Glutamatergic neuron (in vitro differentiated cells): ENCODE measurements at regions not wholly inside any gene's neighbourhood (a gene's known extent, or its start where the extent isn't known, plus 50 kb on each side); places are given as distances from the start of the nearest gene placed in this dataset.

Experiments used
- DNase-seq: peaks from one replicate; pipeline ENCODE4 v3.0.0; 2022
- H3K27ac Mint-ChIP-seq: one replicate; pipeline ENCODE4 v1.8.0; 2020; ENCODE audit warnings: mild to moderate bottlenecking, mixed read lengths, inconsistent platforms; ENCODE audit not compliant: unreplicated experiment
- H3K27me3 Mint-ChIP-seq: one replicate; pipeline ENCODE4 v1.8.0; 2020; ENCODE audit warnings: mild to moderate bottlenecking, moderate library complexity, mixed read lengths, inconsistent platforms; ENCODE audit not compliant: unreplicated experiment
- H3K36me3 Mint-ChIP-seq: one replicate; pipeline ENCODE4 v1.8.0; 2020; ENCODE audit warnings: mild to moderate bottlenecking, mixed read lengths, inconsistent platforms; ENCODE audit not compliant: unreplicated experiment
- H3K4me1 Mint-ChIP-seq: one replicate; pipeline ENCODE4 v1.8.0; 2020; ENCODE audit warnings: mild to moderate bottlenecking, low read depth, mixed read lengths, inconsistent platforms; ENCODE audit not compliant: unreplicated experiment
- H3K4me3 Mint-ChIP-seq: one replicate; pipeline ENCODE4 v1.8.0; 2020; ENCODE audit warnings: mild to moderate bottlenecking, mixed read lengths, inconsistent platforms; ENCODE audit not compliant: unreplicated experiment
- H3K9me3 Mint-ChIP-seq: one replicate; pipeline ENCODE4 v1.8.0; 2020; ENCODE audit warnings: mild to moderate bottlenecking, moderate library complexity, mixed read lengths, inconsistent platforms; ENCODE audit not compliant: unreplicated experiment
- CTCF ChIP-seq: fragments of 200-600 bp; sonication (generic); IDR thresholded peaks from one replicate; pipeline ENCODE4 v1.5.0; 2021; ENCODE audit not compliant: partially characterized antibody, unreplicated experiment

GRCh38 chr14:61973981-61974380 is 211.8 kb downstream of the SNAPC1 start:
- TF ChIP-seq CTCF, result no peak
- no peaks in the 10 kb centered on the region for H3K4me1 Mint-ChIP-seq
- no peaks in the 10 kb centered on the region for H3K9me3 Mint-ChIP-seq
- peaks cover 2% of the 10 kb centered on the region for H3K27me3 Mint-ChIP-seq
- H3K36me3 Mint-ChIP-seq, result peaks cover 14% of the 10 kb centered on the region
- DNase-seq, result no peak
- no peak overlapping the region for H3K4me3 Mint-ChIP-seq
- peak overlapping the region; percentile 6 for H3K27ac Mint-ChIP-seq

GRCh38 chr14:61977217-61977616 is 215.0 kb downstream of the SNAPC1 start:
- no peak for DNase-seq
- H3K4me1 Mint-ChIP-seq, result no peaks in the 10 kb centered on the region
- H3K27ac Mint-ChIP-seq, result no peak overlapping the region
- H3K9me3 Mint-ChIP-seq, result no peaks in the 10 kb centered on the region
- peaks cover 14% of the 10 kb centered on the region for H3K36me3 Mint-ChIP-seq
- H3K4me3 Mint-ChIP-seq, result no peak overlapping the region
- H3K27me3 Mint-ChIP-seq, result peaks cover 2% of the 10 kb centered on the region
- TF ChIP-seq CTCF, result no peak

GRCh38 chr14:61988240-61988639 is 226.0 kb downstream of the SNAPC1 start:
- H3K4me3 Mint-ChIP-seq, result no peak overlapping the region
- no peaks in the 10 kb centered on the region for H3K9me3 Mint-ChIP-seq
- H3K27ac Mint-ChIP-seq, result no peak overlapping the region
- H3K36me3 Mint-ChIP-seq, result no peaks in the 10 kb centered on the region
- peaks cover 3% of the 10 kb centered on the region for H3K27me3 Mint-ChIP-seq
- no peak for DNase-seq
- H3K4me1 Mint-ChIP-seq, result no peaks in the 10 kb centered on the region
- no peak for TF ChIP-seq CTCF

GRCh38 chr14:61992139-61992538 is 229.9 kb downstream of the SNAPC1 start:
- Mint-ChIP-seq H3K27me3 (peaks cover 3% of the 10 kb centered on the region), H3K9me3 (no peaks in the 10 kb centered on the region), H3K4me3 (no peak overlapping the region), H3K27ac (no peak overlapping the region), H3K36me3 (no peaks in the 10 kb centered on the region), H3K4me1 (no peaks in the 10 kb centered on the region)
- DNase-seq, result no peak
- no peak for TF ChIP-seq CTCF

GRCh38 chr14:61992926-61993325 is 230.7 kb downstream of the SNAPC1 start:
- no peaks in the 10 kb centered on the region for H3K4me1 Mint-ChIP-seq
- no peak overlapping the region for H3K27ac Mint-ChIP-seq
- no peaks in the 10 kb centered on the region for H3K9me3 Mint-ChIP-seq
- H3K27me3 Mint-ChIP-seq, result peaks cover 3% of the 10 kb centered on the region
- H3K36me3 Mint-ChIP-seq, result no peaks in the 10 kb centered on the region
- no peak for TF ChIP-seq CTCF
- H3K4me3 Mint-ChIP-seq, result no peak overlapping the region
- DNase-seq, result no peak
